Transverse colon (tissue), 3 donors: ENCODE measurements at regions not wholly inside any gene's neighbourhood (a gene's known extent, or its start where the extent isn't known, plus 50 kb on each side); places are given as distances from the start of the nearest gene placed in this dataset.

Experiments used
- CTCF ChIP-seq, 5 experiments: fragments of 200-600 bp in 3 of 5; fragments of 450-650 bp in 2 of 5; sonication (generic) in 3 of 5; IDR thresholded peaks; 1 replicate in 2 of 5; 2 replicates in 3 of 5; pipeline ENCODE4 v1.5.1; 2016 to 2017; ENCODE audit warnings: antibody characterized with exemption in 5 of 5, inconsistent platforms in 3 of 5, mild to moderate bottlenecking in 2 of 5, moderate library complexity in 1 of 5
- EP300 ChIP-seq: sonication (generic); formaldehyde crosslinking; IDR thresholded peaks from one replicate; pipeline ENCODE4 v1.6.1; 2017; ENCODE audit warnings: antibody characterized with exemption, low read depth
- POLR2A ChIP-seq: fragments of 450-650 bp; IDR thresholded peaks from one replicate; pipeline ENCODE4 v1.6.1; 2016; ENCODE audit warnings: antibody characterized with exemption, mild to moderate bottlenecking, moderate library complexity

GRCh38 chr10:53645951-53646350 is 873.4 kb upstream of the MBL2 start:
- no peak for TF ChIP-seq CTCF (IDR thresholded peaks at IDR 0.05)
- no peak for TF ChIP-seq POLR2A
- TF ChIP-seq EP300 = no peak
